Right renal cortex interstitium (tissue), 3 donors: ENCODE measurements at regions not wholly inside any gene's neighbourhood (a gene's known extent, or its start where the extent isn't known, plus 50 kb on each side); places are given as distances from the start of the nearest gene placed in this dataset.
A peak's percentile ranks its signal among the peaks of the same experiment; 100 is the strongest.

Experiments used
- DNase-seq, 3 donors: peaks; one replicate each; pipeline ENCODE4 v3.0.0-alpha.2; 2013; ENCODE audit warnings: low read depth in 3 of 3, low spot score in 2 of 3

- DNase-seq: no peak
Measured at GRCh38 chr5:164721116-164721515, 1215.7 kb downstream of the MAT2B start.

- DNase-seq: no peak
Measured at GRCh38 chr5:164721656-164722055, 1216.2 kb downstream of the MAT2B start.

- DNase-seq: no peak
Measured at GRCh38 chr5:164722702-164723101, 1217.3 kb downstream of the MAT2B start.

GRCh38 chr5:164727012-164727411 lies 1221.6 kb downstream of the MAT2B start:
- DNase-seq: no peak

- no peak for DNase-seq
Measured at GRCh38 chr5:164728733-164729132, 1223.3 kb downstream of the MAT2B start.

GRCh38 chr5:164735334-164735733 lies 1229.9 kb downstream of the MAT2B start:
- DNase-seq: no peak

DNA sequence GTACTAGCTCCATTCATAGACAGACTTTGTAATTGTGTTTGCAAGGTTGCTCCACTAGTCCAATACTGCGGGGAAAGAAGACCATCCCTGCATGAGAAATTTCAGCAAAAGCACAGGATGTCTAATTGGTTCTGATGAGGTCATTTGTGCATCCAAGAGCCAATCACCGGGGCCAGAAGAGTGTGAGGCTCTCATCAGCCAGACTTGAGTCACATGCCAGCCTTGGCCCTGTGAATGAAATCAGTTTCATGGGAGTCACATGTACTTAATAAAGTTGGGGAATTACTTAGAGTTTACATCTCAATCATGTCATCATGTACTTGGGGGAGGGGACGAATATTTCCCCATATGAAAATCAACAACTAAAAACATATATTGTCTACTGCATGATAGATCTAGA lies 1236.0 kb downstream of the MAT2B start:
- DNase-seq: no peak

DNA sequence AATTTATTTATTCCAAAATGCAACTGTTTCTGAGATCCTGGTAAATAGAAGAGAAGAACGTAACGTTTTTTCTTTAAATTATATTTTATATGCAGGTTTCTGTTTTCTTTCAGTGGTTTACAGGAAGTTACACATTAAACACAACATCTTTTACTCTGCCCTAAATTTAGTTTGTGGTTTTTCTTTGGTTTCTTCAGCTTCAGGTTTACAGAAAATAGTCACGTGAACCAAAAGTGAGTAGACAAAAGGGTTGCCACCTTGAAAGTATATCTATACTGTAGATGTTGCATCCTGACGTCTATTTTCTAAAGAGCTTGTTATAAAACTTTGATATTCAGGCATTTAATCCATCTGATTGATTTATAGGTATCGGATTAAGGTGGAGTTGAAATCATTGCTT lies 1236.6 kb downstream of the MAT2B start:
- no peak for DNase-seq

- DNase-seq: no peak
Measured at GRCh38 chr5:164746723-164747122, 1241.3 kb downstream of the MAT2B start.

DNA sequence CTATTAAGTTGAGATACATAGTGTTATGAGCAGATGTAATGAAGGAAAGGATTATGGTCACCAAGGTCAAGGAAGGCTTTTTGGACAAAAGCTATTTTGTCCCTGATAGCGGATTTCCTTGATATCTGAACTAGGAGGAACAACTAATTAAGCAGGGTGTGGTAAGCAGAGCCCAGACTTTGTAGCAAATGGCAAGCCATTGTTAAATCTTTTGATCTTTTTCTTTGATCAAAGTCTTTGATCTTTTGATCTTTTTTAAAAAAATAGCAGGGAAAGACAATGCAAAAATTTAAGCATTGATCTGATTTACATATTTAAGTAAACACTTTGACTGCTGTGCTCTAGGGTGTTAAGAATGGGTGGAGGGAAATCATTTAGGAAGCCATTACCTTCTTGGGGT lies 1242.0 kb downstream of the MAT2B start:
- DNase-seq: no peak

GRCh38 chr5:164748861-164749260 lies 1243.4 kb downstream of the MAT2B start:
- DNase-seq: no peak

DNA sequence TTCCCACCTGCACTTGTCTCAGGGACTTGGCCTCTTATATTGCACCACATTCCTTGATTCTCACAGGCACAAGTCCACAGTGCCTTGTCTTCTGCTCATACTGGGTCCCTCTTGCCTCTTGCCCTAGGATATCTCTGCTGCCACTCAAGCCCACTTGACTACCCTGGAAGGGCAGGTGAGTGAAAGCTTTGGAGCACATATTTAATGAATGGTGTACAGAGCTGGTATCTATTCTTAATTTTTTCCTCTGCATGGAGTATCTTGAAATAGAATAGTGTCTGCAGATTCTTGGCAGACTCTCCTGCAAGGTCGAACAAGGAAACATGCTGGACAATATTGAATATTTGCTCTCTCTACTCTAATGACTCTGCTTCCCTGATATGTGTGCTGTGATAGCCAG lies 1248.0 kb downstream of the MAT2B start:
- no peak for DNase-seq

GRCh38 chr5:164763206-164763605 lies 1257.8 kb downstream of the MAT2B start:
- no peak for DNase-seq

GRCh38 chr5:164772122-164772521 lies 1266.7 kb downstream of the MAT2B start:
- no peak for DNase-seq

DNA sequence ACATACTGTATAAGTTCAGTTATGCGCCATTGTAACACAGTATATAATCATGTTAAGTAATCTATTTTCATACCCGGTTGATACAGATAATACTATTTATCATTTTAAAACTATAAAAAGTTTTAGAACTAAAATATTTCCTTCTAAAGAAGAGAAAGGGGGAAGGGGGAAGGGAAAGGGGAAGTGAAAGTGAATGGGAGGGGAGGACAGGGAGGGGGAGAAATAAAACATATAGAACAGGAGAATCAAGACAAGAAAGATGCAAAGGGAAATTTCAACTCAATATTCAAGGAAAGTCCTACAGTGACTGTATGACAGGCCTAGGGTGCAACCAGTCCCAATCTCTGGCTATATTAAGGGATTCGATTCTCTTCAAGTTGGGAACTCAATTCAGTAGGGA lies 1278.8 kb downstream of the MAT2B start:
- no peak for DNase-seq

DNA sequence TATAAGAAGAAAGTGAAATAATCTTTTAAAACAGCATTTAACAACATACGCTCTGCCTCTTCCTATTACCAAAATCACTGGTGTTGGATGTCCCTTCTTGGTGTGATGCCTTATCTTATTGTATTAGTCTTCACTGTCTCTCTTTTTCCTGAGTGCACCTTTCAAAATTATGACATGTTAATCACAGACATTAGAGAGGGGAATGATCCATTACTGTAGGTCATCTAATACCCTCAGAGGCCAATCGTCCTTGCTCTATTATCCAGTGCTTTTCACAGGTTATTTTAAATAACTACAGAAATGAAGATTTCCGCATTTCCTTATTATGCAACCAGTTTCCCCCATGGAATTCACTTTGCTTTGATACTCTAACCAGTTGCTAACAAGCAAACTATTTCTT lies 1292.7 kb downstream of the MAT2B start:
- no peak for DNase-seq

DNA sequence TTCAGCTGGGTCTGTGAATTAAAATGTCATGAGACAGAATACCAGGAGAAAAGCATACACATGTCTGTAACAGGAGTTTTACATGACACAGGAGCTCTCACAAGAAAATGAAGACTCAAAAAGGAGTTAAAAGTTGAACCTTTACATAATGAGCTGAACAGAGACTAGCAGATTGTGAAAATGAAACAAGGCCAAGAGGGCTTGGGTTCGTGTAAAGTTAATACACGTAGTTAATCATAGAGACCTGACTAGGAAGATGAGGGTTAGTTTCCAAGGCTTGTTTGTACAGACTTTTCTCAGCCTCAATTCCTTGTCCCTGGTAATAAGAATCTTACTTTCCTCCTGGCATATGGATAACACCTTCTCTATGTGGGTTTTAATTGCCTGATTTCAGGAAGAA lies 1294.0 kb downstream of the MAT2B start:
- DNase-seq: no peak

DNA sequence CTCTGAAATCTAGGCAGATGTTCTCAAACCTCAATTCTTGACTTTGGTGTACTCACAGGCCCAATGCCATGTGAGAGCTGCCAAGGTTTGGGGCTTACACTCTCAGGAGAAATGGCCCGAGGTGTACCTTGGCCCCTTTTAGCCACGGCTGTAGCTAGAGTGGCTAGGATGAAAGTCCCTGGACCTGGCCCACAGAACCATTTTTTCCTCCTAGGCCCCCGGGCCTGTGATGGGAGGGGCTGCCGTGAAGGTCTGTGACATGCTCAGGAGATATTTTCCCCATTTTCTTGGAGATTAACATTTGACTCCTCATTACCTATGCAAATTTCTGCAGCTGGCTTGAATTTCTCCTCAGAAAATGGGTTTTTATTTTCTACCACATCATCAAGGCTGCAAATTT lies 1296.5 kb downstream of the MAT2B start:
- DNase-seq: no peak

GRCh38 chr5:164809821-164810220 lies 1304.4 kb downstream of the MAT2B start:
- DNase-seq: peak in 1 of 3 donors; percentile 10

GRCh38 chr5:164818445-164818844 lies 1313.0 kb downstream of the MAT2B start:
- no peak for DNase-seq

- no peak for DNase-seq
Measured at GRCh38 chr5:164824671-164825070, 1319.3 kb downstream of the MAT2B start.

DNA sequence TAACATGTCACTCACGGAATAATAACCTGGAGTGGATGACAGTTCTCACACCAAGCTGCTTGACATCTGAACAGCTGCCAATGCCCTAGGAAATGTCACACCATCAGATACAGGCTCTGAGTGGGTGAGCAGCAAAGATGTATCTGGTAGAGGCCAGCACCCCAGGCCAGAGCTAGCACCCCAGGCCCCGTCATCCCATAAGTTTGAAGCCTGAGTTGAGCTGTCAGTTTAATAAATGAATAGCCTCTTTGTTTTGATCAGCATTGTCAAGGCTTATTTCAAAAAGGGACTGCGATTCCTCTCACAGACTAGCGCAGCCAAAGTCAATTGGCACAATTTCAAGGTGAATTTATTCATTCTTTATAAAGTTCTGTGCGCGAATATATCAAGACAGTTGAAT lies 1327.1 kb downstream of the MAT2B start:
- no peak for DNase-seq

- no peak for DNase-seq
Measured at GRCh38 chr5:164844348-164844747, 1338.9 kb downstream of the MAT2B start.

GRCh38 chr5:164860896-164861295 lies 1355.5 kb downstream of the MAT2B start:
- DNase-seq: no peak
